H9 (cell line): ENCODE measurements at regions not wholly inside any gene's neighbourhood (a gene's known extent, or its start where the extent isn't known, plus 50 kb on each side); places are given as distances from the start of the nearest gene placed in this dataset.

Experiments used
- DNase-seq: peaks from one replicate; pipeline ENCODE4 v3.0.0-alpha.2; 2017
- H2AFZ ChIP-seq: one replicate; pipeline ENCODE4 v1.6.1; 2013; ENCODE audit warnings: mild to moderate bottlenecking, low read length, control low read depth, moderate library complexity
- H2AK5ac ChIP-seq: 2 replicates; pipeline ENCODE4 v1.6.1; 2013; ENCODE audit warnings: low read length, control low read depth, mixed read lengths; ENCODE audit not compliant: insufficient read length
- H2BK120ac ChIP-seq: one replicate; pipeline ENCODE4 v1.6.1; 2013; ENCODE audit warnings: low read depth, mild to moderate bottlenecking, low read length, control low read depth, inconsistent platforms; ENCODE audit not compliant: poor library complexity, severe bottlenecking
- H2BK12ac ChIP-seq: 2 replicates; pipeline ENCODE4 v1.6.1; 2013; ENCODE audit warnings: low read length, control low read depth, mixed read lengths, low read depth; ENCODE audit not compliant: insufficient read length
- H2BK15ac ChIP-seq: 2 replicates; pipeline ENCODE4 v1.6.1; 2013; ENCODE audit warnings: low read depth, low read length, control low read depth
- H2BK20ac ChIP-seq: one replicate; pipeline ENCODE4 v1.6.1; 2013; ENCODE audit warnings: low read depth, mild to moderate bottlenecking, low read length, control low read depth, inconsistent platforms; ENCODE audit not compliant: poor library complexity, severe bottlenecking
- H2BK5ac ChIP-seq: 2 replicates; pipeline ENCODE4 v1.6.1; 2013; ENCODE audit warnings: low read length, control low read depth, mixed read lengths; ENCODE audit not compliant: insufficient read length
- H3K14ac ChIP-seq: 2 replicates; pipeline ENCODE4 v1.6.1; 2013; ENCODE audit warnings: low read length, control low read depth; ENCODE audit not compliant: insufficient read depth
- H3K18ac ChIP-seq: 2 replicates; pipeline ENCODE4 v1.6.1; 2013; ENCODE audit warnings: low read depth, mild to moderate bottlenecking, mixed read lengths, low read length, control low read depth; ENCODE audit not compliant: insufficient read length
- H3K23ac ChIP-seq: 2 replicates; pipeline ENCODE4 v1.6.1; 2013; ENCODE audit warnings: low read length, control low read depth, mixed read lengths, low read depth; ENCODE audit not compliant: insufficient read length
- H3K23me2 ChIP-seq: 2 replicates; pipeline ENCODE4 v1.6.1; 2013; ENCODE audit warnings: low read depth, mild to moderate bottlenecking, mixed read lengths, low read length, control low read depth; ENCODE audit not compliant: insufficient read length, poor library complexity, severe bottlenecking
- H3K27ac ChIP-seq: 2 replicates; pipeline ENCODE4 v1.5.1; 2013; ENCODE audit warnings: low read length, control low read depth, mixed read lengths, low read depth; ENCODE audit not compliant: insufficient read length
- H3K27me3 ChIP-seq: 2 replicates; pipeline ENCODE4 v1.6.1; 2013; ENCODE audit warnings: low read length, control low read depth, inconsistent platforms; ENCODE audit not compliant: insufficient read depth
- H3K4ac ChIP-seq: 2 replicates; pipeline ENCODE4 v1.6.1; 2013; ENCODE audit warnings: low read depth, mild to moderate bottlenecking, control low read depth, inconsistent platforms, low read length, moderate library complexity
- H3K4me1 ChIP-seq: 2 replicates; pipeline ENCODE4 v1.6.1; 2013; ENCODE audit warnings: low read length, control low read depth, inconsistent platforms; ENCODE audit not compliant: insufficient read depth
- H3K4me2 ChIP-seq: 2 replicates; pipeline ENCODE4 v1.6.1; 2013; ENCODE audit warnings: low read length, control low read depth, mixed read lengths; ENCODE audit not compliant: insufficient read length, insufficient read depth
- H3K56ac ChIP-seq: 2 replicates; pipeline ENCODE4 v1.6.1; 2013; ENCODE audit warnings: low read depth, mild to moderate bottlenecking, mixed read lengths, low read length, control low read depth; ENCODE audit not compliant: insufficient read length
- H3K79me1 ChIP-seq: 2 replicates; pipeline ENCODE4 v1.6.1; 2013; ENCODE audit warnings: low read depth, mild to moderate bottlenecking, moderate library complexity, low read length, control low read depth, inconsistent platforms; ENCODE audit not compliant: insufficient read depth, poor library complexity, severe bottlenecking
- H3K79me2 ChIP-seq: 2 replicates; pipeline ENCODE4 v1.6.1; 2013; ENCODE audit warnings: low read length, control low read depth, inconsistent platforms; ENCODE audit not compliant: insufficient read depth
- H3K9ac ChIP-seq: 2 replicates; pipeline ENCODE4 v1.6.1; 2013; ENCODE audit warnings: low read length, control low read depth, mixed read lengths; ENCODE audit not compliant: insufficient read length; ENCODE audit errors: extremely low read depth
- H3K9me3 ChIP-seq: one replicate; pipeline ENCODE4 v1.6.1; 2013; ENCODE audit warnings: low read depth, low read length, inconsistent platforms; ENCODE audit not compliant: control insufficient read depth
- H3T11ph ChIP-seq: one replicate; pipeline ENCODE4 v1.6.1; 2013; ENCODE audit warnings: mild to moderate bottlenecking, low read length, control low read depth, inconsistent platforms
- H4K20me1 ChIP-seq: one replicate; pipeline ENCODE4 v1.6.1; 2013; ENCODE audit not compliant: control insufficient read depth, insufficient read length, insufficient read depth
- H4K5ac ChIP-seq: 2 replicates; pipeline ENCODE4 v1.6.1; 2013; ENCODE audit warnings: low read depth, mild to moderate bottlenecking, mixed read lengths, low read length, control low read depth; ENCODE audit not compliant: insufficient read length
- H4K8ac ChIP-seq: replicated peaks from 2 replicates; pipeline ENCODE4 v1.6.1; 2013; ENCODE audit warnings: low read length, control low read depth, mixed read lengths, low read depth; ENCODE audit not compliant: insufficient read length
- H4K91ac ChIP-seq: 2 replicates; pipeline ENCODE4 v1.6.1; 2013; ENCODE audit warnings: low read depth, mild to moderate bottlenecking, moderate library complexity, mixed read lengths, low read length, control low read depth; ENCODE audit not compliant: insufficient read length
- H3K27ac Mint-ChIP-seq, 3 experiments: 2 replicates in 2 of 3; 3 replicates in 1 of 3; pipeline ENCODE4 v1.8.0; 2020 to 2021; ENCODE audit warnings: mixed read lengths in 3 of 3, mild to moderate bottlenecking in 1 of 3, moderate library complexity in 1 of 3
- H3K27me3 Mint-ChIP-seq: 2 replicates; pipeline ENCODE4 v1.8.0; 2021; ENCODE audit warnings: low read depth, mild to moderate bottlenecking, moderate library complexity, mixed read lengths
- H3K36me3 Mint-ChIP-seq, 3 experiments: 2 replicates in 2 of 3; 3 replicates in 1 of 3; pipeline ENCODE4 v1.8.0; 2020 to 2021; ENCODE audit warnings: low read depth in 3 of 3, mixed read lengths in 3 of 3; ENCODE audit not compliant: insufficient read depth in 1 of 3
- H3K4me1 Mint-ChIP-seq, 2 experiments: 2 replicates each; pipeline ENCODE4 v1.8.0; 2020; ENCODE audit warnings: mixed read lengths in 2 of 2
- H3K4me3 Mint-ChIP-seq, 2 experiments: 2 replicates in 1 of 2; 3 replicates in 1 of 2; pipeline ENCODE4 v1.8.0; 2020 to 2021; ENCODE audit warnings: mild to moderate bottlenecking in 2 of 2, mixed read lengths in 2 of 2, moderate library complexity in 1 of 2
- H3K9me3 Mint-ChIP-seq, 2 experiments: 2 replicates in 1 of 2; 3 replicates in 1 of 2; pipeline ENCODE4 v1.8.0; 2020; ENCODE audit warnings: mild to moderate bottlenecking in 2 of 2, mixed read lengths in 2 of 2, moderate library complexity in 1 of 2
- TF ChIP-seq, protein P1 (sequence below): fragments of 200-600 bp; sonication (generic); conservative IDR thresholded peaks from 3 replicates; pipeline ENCODE4 v1.8.0; 2021; ENCODE audit warnings: antibody characterized with exemption, mild to moderate bottlenecking

GRCh38 chr3:88991496-88991895 lies 115.9 kb upstream of the EPHA3 start:
- no peak overlapping the region for H3K56ac ChIP-seq
- H3K9me3 ChIP-seq = no peaks in the 10 kb centered on the region
- TF ChIP-seq, protein P1, sequence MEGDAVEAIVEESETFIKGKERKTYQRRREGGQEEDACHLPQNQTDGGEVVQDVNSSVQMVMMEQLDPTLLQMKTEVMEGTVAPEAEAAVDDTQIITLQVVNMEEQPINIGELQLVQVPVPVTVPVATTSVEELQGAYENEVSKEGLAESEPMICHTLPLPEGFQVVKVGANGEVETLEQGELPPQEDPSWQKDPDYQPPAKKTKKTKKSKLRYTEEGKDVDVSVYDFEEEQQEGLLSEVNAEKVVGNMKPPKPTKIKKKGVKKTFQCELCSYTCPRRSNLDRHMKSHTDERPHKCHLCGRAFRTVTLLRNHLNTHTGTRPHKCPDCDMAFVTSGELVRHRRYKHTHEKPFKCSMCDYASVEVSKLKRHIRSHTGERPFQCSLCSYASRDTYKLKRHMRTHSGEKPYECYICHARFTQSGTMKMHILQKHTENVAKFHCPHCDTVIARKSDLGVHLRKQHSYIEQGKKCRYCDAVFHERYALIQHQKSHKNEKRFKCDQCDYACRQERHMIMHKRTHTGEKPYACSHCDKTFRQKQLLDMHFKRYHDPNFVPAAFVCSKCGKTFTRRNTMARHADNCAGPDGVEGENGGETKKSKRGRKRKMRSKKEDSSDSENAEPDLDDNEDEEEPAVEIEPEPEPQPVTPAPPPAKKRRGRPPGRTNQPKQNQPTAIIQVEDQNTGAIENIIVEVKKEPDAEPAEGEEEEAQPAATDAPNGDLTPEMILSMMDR = no peak
- no peak overlapping the region for H4K91ac ChIP-seq
- no peak overlapping the region for H2AK5ac ChIP-seq
- H3K4me1 ChIP-seq = peaks cover 5% of the 10 kb centered on the region; the same call in 1 of the 2 replicates
- H3K23me2 ChIP-seq = no peaks in the 10 kb centered on the region
- no peak overlapping the region for H2BK12ac ChIP-seq
- no peak overlapping the region for H3K9ac ChIP-seq
- no peak overlapping the region for H3K18ac ChIP-seq
- Mint-ChIP-seq H3K36me3 (no peaks in the 10 kb centered on the region), H3K4me3 (no peak overlapping the region), H3K27me3 (no peaks in the 10 kb centered on the region), H3K4me1 (peaks cover 8 to 10% of the 10 kb centered on the region in 2 experiments), H3K9me3 (no peaks in the 10 kb centered on the region; a peak in 1 of 5 replicates), H3K27ac (no peak overlapping the region)
- no peak overlapping the region for H3K23ac ChIP-seq
- no peak overlapping the region for H3K27ac ChIP-seq
- H2BK120ac ChIP-seq = no peak overlapping the region
- H3K4me2 ChIP-seq = no peak overlapping the region
- no peaks in the 10 kb centered on the region for H3K79me1 ChIP-seq
- H3K14ac ChIP-seq = no peak overlapping the region
- H4K5ac ChIP-seq = no peak overlapping the region
- H3T11ph ChIP-seq = no peak overlapping the region
- H2AFZ ChIP-seq = no peak overlapping the region
- no peaks in the 10 kb centered on the region for H4K20me1 ChIP-seq
- no peak overlapping the region for H4K8ac ChIP-seq
- no peak overlapping the region for H3K4ac ChIP-seq
- H3K79me2 ChIP-seq = no peaks in the 10 kb centered on the region
- no peak for DNase-seq
- no peaks in the 10 kb centered on the region for H3K27me3 ChIP-seq
- H2BK15ac ChIP-seq = no peak overlapping the region
- H2BK5ac ChIP-seq = no peak overlapping the region
- H2BK20ac ChIP-seq = no peak overlapping the region
